Fibroblast of lung (primary cell): ENCODE measurements at regions not wholly inside any gene's neighbourhood (a gene's known extent, or its start where the extent isn't known, plus 50 kb on each side); places are given as distances from the start of the nearest gene placed in this dataset.

Experiments used
- EZH2 ChIP-seq: IDR thresholded peaks from 2 replicates; pipeline ENCODE4 v1.5.1; 2012; ENCODE audit warnings: low read length, control low read depth, mild to moderate bottlenecking; ENCODE audit errors: missing control alignments
- TF ChIP-seq, protein P1 (sequence below), 2 donors: IDR thresholded peaks in 1 of 2; conservative IDR thresholded peaks in 1 of 2; 1 replicate in 1 of 2; 2 replicates in 1 of 2; pipeline ENCODE4 v1.5.1; 2011 to 2012; ENCODE audit warnings: low read length in 2 of 2, control low read depth in 1 of 2, inconsistent platforms in 1 of 2, low read depth in 1 of 2, mild to moderate bottlenecking in 1 of 2

DNA sequence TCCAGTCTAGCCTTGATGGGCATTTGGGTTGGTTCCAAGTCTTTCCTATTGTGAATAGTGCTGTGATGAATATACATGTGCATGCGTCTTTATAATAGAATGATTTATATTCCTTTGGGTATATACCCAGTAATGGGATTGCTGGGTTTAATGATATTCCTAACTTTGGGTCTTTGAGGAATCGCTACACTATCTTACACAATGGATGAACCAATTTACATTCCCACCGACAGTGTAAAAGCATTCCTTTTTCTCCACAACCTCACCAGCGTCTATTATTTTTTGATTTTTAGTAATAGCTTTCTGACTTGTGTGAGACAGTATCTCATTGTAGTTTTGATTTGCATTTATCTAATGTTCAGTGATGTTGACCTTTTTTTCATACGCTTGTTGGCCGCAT is 1040.1 kb downstream of the MAT2B start:
- TF ChIP-seq EZH2 = no peak
- TF ChIP-seq, protein P1, sequence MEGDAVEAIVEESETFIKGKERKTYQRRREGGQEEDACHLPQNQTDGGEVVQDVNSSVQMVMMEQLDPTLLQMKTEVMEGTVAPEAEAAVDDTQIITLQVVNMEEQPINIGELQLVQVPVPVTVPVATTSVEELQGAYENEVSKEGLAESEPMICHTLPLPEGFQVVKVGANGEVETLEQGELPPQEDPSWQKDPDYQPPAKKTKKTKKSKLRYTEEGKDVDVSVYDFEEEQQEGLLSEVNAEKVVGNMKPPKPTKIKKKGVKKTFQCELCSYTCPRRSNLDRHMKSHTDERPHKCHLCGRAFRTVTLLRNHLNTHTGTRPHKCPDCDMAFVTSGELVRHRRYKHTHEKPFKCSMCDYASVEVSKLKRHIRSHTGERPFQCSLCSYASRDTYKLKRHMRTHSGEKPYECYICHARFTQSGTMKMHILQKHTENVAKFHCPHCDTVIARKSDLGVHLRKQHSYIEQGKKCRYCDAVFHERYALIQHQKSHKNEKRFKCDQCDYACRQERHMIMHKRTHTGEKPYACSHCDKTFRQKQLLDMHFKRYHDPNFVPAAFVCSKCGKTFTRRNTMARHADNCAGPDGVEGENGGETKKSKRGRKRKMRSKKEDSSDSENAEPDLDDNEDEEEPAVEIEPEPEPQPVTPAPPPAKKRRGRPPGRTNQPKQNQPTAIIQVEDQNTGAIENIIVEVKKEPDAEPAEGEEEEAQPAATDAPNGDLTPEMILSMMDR (conservative IDR thresholded peaks at IDR 0.05 in 1 of 2, IDR thresholded peaks at IDR 0.05 in 1 of 2; ENCODE audit: low read depth in 1 of 2, low read length in 2 of 2) = no peak
